H9 (cell line): ENCODE measurements at regions not wholly inside any gene's neighbourhood (a gene's known extent, or its start where the extent isn't known, plus 50 kb on each side); places are given as distances from the start of the nearest gene placed in this dataset.

Experiments
- DNase-seq: peaks from one replicate; pipeline ENCODE4 v3.0.0-alpha.2; 2017
- H2AFZ ChIP-seq: one replicate; pipeline ENCODE4 v1.6.1; 2013; ENCODE audit warnings: mild to moderate bottlenecking, low read length, control low read depth, moderate library complexity
- H2AK5ac ChIP-seq: 2 replicates; pipeline ENCODE4 v1.6.1; 2013; ENCODE audit warnings: low read length, control low read depth, mixed read lengths; ENCODE audit not compliant: insufficient read length
- H2BK120ac ChIP-seq: one replicate; pipeline ENCODE4 v1.6.1; 2013; ENCODE audit warnings: low read depth, mild to moderate bottlenecking, low read length, control low read depth, inconsistent platforms; ENCODE audit not compliant: poor library complexity, severe bottlenecking
- H2BK12ac ChIP-seq: 2 replicates; pipeline ENCODE4 v1.6.1; 2013; ENCODE audit warnings: low read length, control low read depth, mixed read lengths, low read depth; ENCODE audit not compliant: insufficient read length
- H2BK15ac ChIP-seq: 2 replicates; pipeline ENCODE4 v1.6.1; 2013; ENCODE audit warnings: low read depth, low read length, control low read depth
- H2BK20ac ChIP-seq: one replicate; pipeline ENCODE4 v1.6.1; 2013; ENCODE audit warnings: low read depth, mild to moderate bottlenecking, low read length, control low read depth, inconsistent platforms; ENCODE audit not compliant: poor library complexity, severe bottlenecking
- H2BK5ac ChIP-seq: 2 replicates; pipeline ENCODE4 v1.6.1; 2013; ENCODE audit warnings: low read length, control low read depth, mixed read lengths; ENCODE audit not compliant: insufficient read length
- H3K14ac ChIP-seq: 2 replicates; pipeline ENCODE4 v1.6.1; 2013; ENCODE audit warnings: low read length, control low read depth; ENCODE audit not compliant: insufficient read depth
- H3K18ac ChIP-seq: 2 replicates; pipeline ENCODE4 v1.6.1; 2013; ENCODE audit warnings: low read depth, mild to moderate bottlenecking, mixed read lengths, low read length, control low read depth; ENCODE audit not compliant: insufficient read length
- H3K23ac ChIP-seq: 2 replicates; pipeline ENCODE4 v1.6.1; 2013; ENCODE audit warnings: low read length, control low read depth, mixed read lengths, low read depth; ENCODE audit not compliant: insufficient read length
- H3K23me2 ChIP-seq: 2 replicates; pipeline ENCODE4 v1.6.1; 2013; ENCODE audit warnings: low read depth, mild to moderate bottlenecking, mixed read lengths, low read length, control low read depth; ENCODE audit not compliant: insufficient read length, poor library complexity, severe bottlenecking
- H3K27ac ChIP-seq: 2 replicates; pipeline ENCODE4 v1.5.1; 2013; ENCODE audit warnings: low read length, control low read depth, mixed read lengths, low read depth; ENCODE audit not compliant: insufficient read length
- H3K27me3 ChIP-seq: 2 replicates; pipeline ENCODE4 v1.6.1; 2013; ENCODE audit warnings: low read length, control low read depth, inconsistent platforms; ENCODE audit not compliant: insufficient read depth
- H3K4ac ChIP-seq: 2 replicates; pipeline ENCODE4 v1.6.1; 2013; ENCODE audit warnings: low read depth, mild to moderate bottlenecking, control low read depth, inconsistent platforms, low read length, moderate library complexity
- H3K4me1 ChIP-seq: 2 replicates; pipeline ENCODE4 v1.6.1; 2013; ENCODE audit warnings: low read length, control low read depth, inconsistent platforms; ENCODE audit not compliant: insufficient read depth
- H3K4me2 ChIP-seq: 2 replicates; pipeline ENCODE4 v1.6.1; 2013; ENCODE audit warnings: low read length, control low read depth, mixed read lengths; ENCODE audit not compliant: insufficient read length, insufficient read depth
- H3K56ac ChIP-seq: 2 replicates; pipeline ENCODE4 v1.6.1; 2013; ENCODE audit warnings: low read depth, mild to moderate bottlenecking, mixed read lengths, low read length, control low read depth; ENCODE audit not compliant: insufficient read length
- H3K79me1 ChIP-seq: 2 replicates; pipeline ENCODE4 v1.6.1; 2013; ENCODE audit warnings: low read depth, mild to moderate bottlenecking, moderate library complexity, low read length, control low read depth, inconsistent platforms; ENCODE audit not compliant: insufficient read depth, poor library complexity, severe bottlenecking
- H3K79me2 ChIP-seq: 2 replicates; pipeline ENCODE4 v1.6.1; 2013; ENCODE audit warnings: low read length, control low read depth, inconsistent platforms; ENCODE audit not compliant: insufficient read depth
- H3K9ac ChIP-seq: 2 replicates; pipeline ENCODE4 v1.6.1; 2013; ENCODE audit warnings: low read length, control low read depth, mixed read lengths; ENCODE audit not compliant: insufficient read length; ENCODE audit errors: extremely low read depth
- H3K9me3 ChIP-seq: one replicate; pipeline ENCODE4 v1.6.1; 2013; ENCODE audit warnings: low read depth, low read length, inconsistent platforms; ENCODE audit not compliant: control insufficient read depth
- H3T11ph ChIP-seq: one replicate; pipeline ENCODE4 v1.6.1; 2013; ENCODE audit warnings: mild to moderate bottlenecking, low read length, control low read depth, inconsistent platforms
- H4K20me1 ChIP-seq: one replicate; pipeline ENCODE4 v1.6.1; 2013; ENCODE audit not compliant: control insufficient read depth, insufficient read length, insufficient read depth
- H4K5ac ChIP-seq: 2 replicates; pipeline ENCODE4 v1.6.1; 2013; ENCODE audit warnings: low read depth, mild to moderate bottlenecking, mixed read lengths, low read length, control low read depth; ENCODE audit not compliant: insufficient read length
- H4K8ac ChIP-seq: replicated peaks from 2 replicates; pipeline ENCODE4 v1.6.1; 2013; ENCODE audit warnings: low read length, control low read depth, mixed read lengths, low read depth; ENCODE audit not compliant: insufficient read length
- H4K91ac ChIP-seq: 2 replicates; pipeline ENCODE4 v1.6.1; 2013; ENCODE audit warnings: low read depth, mild to moderate bottlenecking, moderate library complexity, mixed read lengths, low read length, control low read depth; ENCODE audit not compliant: insufficient read length
- H3K27ac Mint-ChIP-seq, 3 experiments: 2 replicates in 2 of 3; 3 replicates in 1 of 3; pipeline ENCODE4 v1.8.0; 2020 to 2021; ENCODE audit warnings: mixed read lengths in 3 of 3, mild to moderate bottlenecking in 1 of 3, moderate library complexity in 1 of 3
- H3K27me3 Mint-ChIP-seq: 2 replicates; pipeline ENCODE4 v1.8.0; 2021; ENCODE audit warnings: low read depth, mild to moderate bottlenecking, moderate library complexity, mixed read lengths
- H3K36me3 Mint-ChIP-seq, 3 experiments: 2 replicates in 2 of 3; 3 replicates in 1 of 3; pipeline ENCODE4 v1.8.0; 2020 to 2021; ENCODE audit warnings: low read depth in 3 of 3, mixed read lengths in 3 of 3; ENCODE audit not compliant: insufficient read depth in 1 of 3
- H3K4me1 Mint-ChIP-seq, 2 experiments: 2 replicates each; pipeline ENCODE4 v1.8.0; 2020; ENCODE audit warnings: mixed read lengths in 2 of 2
- H3K4me3 Mint-ChIP-seq, 2 experiments: 2 replicates in 1 of 2; 3 replicates in 1 of 2; pipeline ENCODE4 v1.8.0; 2020 to 2021; ENCODE audit warnings: mild to moderate bottlenecking in 2 of 2, mixed read lengths in 2 of 2, moderate library complexity in 1 of 2
- H3K9me3 Mint-ChIP-seq, 2 experiments: 2 replicates in 1 of 2; 3 replicates in 1 of 2; pipeline ENCODE4 v1.8.0; 2020; ENCODE audit warnings: mild to moderate bottlenecking in 2 of 2, mixed read lengths in 2 of 2, moderate library complexity in 1 of 2
- WGBS: extraction: QIAGEN DNeasy Blood & Tissue Kit; methylation state at CpG from one replicate; pipeline ENCODE4 v1.1.7; 2013; ENCODE audit warnings: missing lambda C conversion rate, low lambda C conversion rate, mixed read lengths; ENCODE audit not compliant: insufficient read length; ENCODE audit errors: extremely low coverage; 5-methylcytosine and 5-hydroxymethylcytosine counted together
- TF ChIP-seq, protein P1 (sequence below): fragments of 200-600 bp; sonication (generic); conservative IDR thresholded peaks from 3 replicates; pipeline ENCODE4 v1.8.0; 2021; ENCODE audit warnings: antibody characterized with exemption, mild to moderate bottlenecking

DNA sequence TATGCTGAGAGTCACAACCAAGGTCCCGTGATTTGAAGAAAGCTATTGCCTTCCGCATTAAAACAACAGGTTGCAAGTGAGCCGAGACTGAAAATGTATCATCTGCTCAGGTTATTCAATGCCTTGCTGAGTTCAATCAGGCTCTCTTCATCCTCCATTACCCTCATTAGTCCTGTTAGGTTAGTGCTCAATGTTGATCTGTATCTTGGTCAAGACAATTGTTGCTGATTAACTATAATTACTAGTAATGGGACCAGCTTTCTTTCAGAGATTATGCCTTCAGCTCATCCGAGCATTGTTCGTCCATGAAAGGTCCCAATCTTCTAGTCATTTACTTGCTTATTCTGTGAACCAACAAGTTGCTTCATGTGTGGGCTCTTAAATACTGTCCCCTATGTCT lies 534.6 kb upstream of the FAM241A start:
- Histone ChIP-seq H3K4me2 (no peak overlapping the region), H2BK120ac (no peak overlapping the region)

More for the DNA sequence above, 534.6 kb upstream of the FAM241A start:
- TF ChIP-seq, protein P1, sequence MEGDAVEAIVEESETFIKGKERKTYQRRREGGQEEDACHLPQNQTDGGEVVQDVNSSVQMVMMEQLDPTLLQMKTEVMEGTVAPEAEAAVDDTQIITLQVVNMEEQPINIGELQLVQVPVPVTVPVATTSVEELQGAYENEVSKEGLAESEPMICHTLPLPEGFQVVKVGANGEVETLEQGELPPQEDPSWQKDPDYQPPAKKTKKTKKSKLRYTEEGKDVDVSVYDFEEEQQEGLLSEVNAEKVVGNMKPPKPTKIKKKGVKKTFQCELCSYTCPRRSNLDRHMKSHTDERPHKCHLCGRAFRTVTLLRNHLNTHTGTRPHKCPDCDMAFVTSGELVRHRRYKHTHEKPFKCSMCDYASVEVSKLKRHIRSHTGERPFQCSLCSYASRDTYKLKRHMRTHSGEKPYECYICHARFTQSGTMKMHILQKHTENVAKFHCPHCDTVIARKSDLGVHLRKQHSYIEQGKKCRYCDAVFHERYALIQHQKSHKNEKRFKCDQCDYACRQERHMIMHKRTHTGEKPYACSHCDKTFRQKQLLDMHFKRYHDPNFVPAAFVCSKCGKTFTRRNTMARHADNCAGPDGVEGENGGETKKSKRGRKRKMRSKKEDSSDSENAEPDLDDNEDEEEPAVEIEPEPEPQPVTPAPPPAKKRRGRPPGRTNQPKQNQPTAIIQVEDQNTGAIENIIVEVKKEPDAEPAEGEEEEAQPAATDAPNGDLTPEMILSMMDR, result no peak
- H3K23ac ChIP-seq, result no peak overlapping the region
- H4K20me1 ChIP-seq, result no peaks in the 10 kb centered on the region
- no CpG with 5 or more reads among the region's 5 CpGs for WGBS
- H3T11ph ChIP-seq, result no peak overlapping the region
- H2BK15ac ChIP-seq, result no peak overlapping the region
- H3K18ac ChIP-seq, result no peak overlapping the region
- Mint-ChIP-seq H3K9me3 (no peaks in the 10 kb centered on the region), H3K27me3 (no peaks in the 10 kb centered on the region), H3K36me3 (no peaks in the 10 kb centered on the region; a peak in 1 of 7 replicates), H3K4me1 (no peaks in the 10 kb centered on the region), H3K27ac (no peak overlapping the region), H3K4me3 (no peak overlapping the region)
- H2AFZ ChIP-seq, result no peak overlapping the region
- H3K14ac ChIP-seq, result no peak overlapping the region
- no peak overlapping the region for H3K9ac ChIP-seq
- H2BK5ac ChIP-seq, result no peak overlapping the region
- H3K27me3 ChIP-seq, result no peaks in the 10 kb centered on the region
- no peaks in the 10 kb centered on the region for H3K79me2 ChIP-seq
- H3K27ac ChIP-seq, result no peak overlapping the region
- H4K91ac ChIP-seq, result no peak overlapping the region
- no peak for DNase-seq
- H2BK20ac ChIP-seq, result no peak overlapping the region
- H2BK12ac ChIP-seq, result no peak overlapping the region
- H2AK5ac ChIP-seq, result no peak overlapping the region
- H4K5ac ChIP-seq, result no peak overlapping the region
- H3K56ac ChIP-seq, result no peak overlapping the region
- H3K79me1 ChIP-seq, result no peaks in the 10 kb centered on the region
- H3K9me3 ChIP-seq, result no peaks in the 10 kb centered on the region
- H3K23me2 ChIP-seq, result no peaks in the 10 kb centered on the region
- no peak overlapping the region for H4K8ac ChIP-seq
- H3K4ac ChIP-seq, result no peak overlapping the region
- no peaks in the 10 kb centered on the region for H3K4me1 ChIP-seq
